Ovary (tissue), 3 donors: ENCODE measurements at regions not wholly inside any gene's neighbourhood (a gene's known extent, or its start where the extent isn't known, plus 50 kb on each side); places are given as distances from the start of the nearest gene placed in this dataset.

Source experiments
- CTCF ChIP-seq, 3 donors: fragments of 450-650 bp in 2 of 3; fragments of 200-600 bp in 1 of 3; IDR thresholded peaks; one replicate each; pipeline versions ENCODE4 v1.5.1 to v1.8.0; 2016 to 2022; ENCODE audit warnings: antibody characterized with exemption in 3 of 3, mild to moderate bottlenecking in 1 of 3
- EP300 ChIP-seq: sonication (generic); formaldehyde crosslinking; IDR thresholded peaks from one replicate; pipeline ENCODE4 v1.6.1; 2017; ENCODE audit warnings: antibody characterized with exemption
- POLR2A ChIP-seq: fragments of 450-650 bp; IDR thresholded peaks from one replicate; pipeline ENCODE4 v1.6.1; 2017; ENCODE audit warnings: antibody characterized with exemption, mild to moderate bottlenecking, moderate library complexity
- donor health status: DM: no; HTN: no; CAD: no.

- TF ChIP-seq EP300 (no peak), POLR2A (no peak), CTCF (IDR thresholded peaks at IDR 0.05) (no peak)
These were observed 922.3 kb downstream of the HACE1 start for GRCh38 chr6:103937389-103937788.
